Non-pigmented ciliary epithelial cell (primary cell): ENCODE measurements at regions not wholly inside any gene's neighbourhood (a gene's known extent, or its start where the extent isn't known, plus 50 kb on each side); places are given as distances from the start of the nearest gene placed in this dataset.
"Not testable (repeated sequence)": the region's sequence is repeated elsewhere in the genome, so short reads cannot be mapped to it uniquely, and the experiment has no call there.

ENCODE experiments used
- DNase-seq: peaks from one replicate; pipeline ENCODE4 v3.0.0-alpha.2; 2010; ENCODE audit warnings: low read depth

GRCh38 chr4:130812117-130812765 is 1716.3 kb downstream of the C4orf33 start:
- DNase-seq: no peak

GRCh38 chr4:130814896-130815295 is 1718.9 kb downstream of the C4orf33 start:
- no peak for DNase-seq

- DNase-seq: no peak
Observed at GRCh38 chr4:130820448-130820847, 1724.5 kb downstream of the C4orf33 start.

GRCh38 chr4:130825284-130825683 is 1729.3 kb downstream of the C4orf33 start:
- no peak for DNase-seq

GRCh38 chr4:130850019-130850524 is 1754.1 kb downstream of the C4orf33 start:
- peak; percentile 0 for DNase-seq

GRCh38 chr4:130851107-130851506 is 1755.2 kb downstream of the C4orf33 start:
- no peak for DNase-seq

GRCh38 chr4:130851932-130852331 is 1756.0 kb downstream of the C4orf33 start:
- no peak for DNase-seq

GRCh38 chr4:130855533-130855932 is 1759.6 kb downstream of the C4orf33 start:
- DNase-seq: no peak

GRCh38 chr4:130859991-130860390 is 1764.0 kb downstream of the C4orf33 start:
- no peak for DNase-seq

- no peak for DNase-seq
Observed at GRCh38 chr4:130896920-130897319, 1801.0 kb downstream of the C4orf33 start.

- DNase-seq: no peak
Observed at GRCh38 chr4:130901321-130901720, 1805.4 kb downstream of the C4orf33 start.

- no peak for DNase-seq
Observed at GRCh38 chr4:130922955-130923354, 1827.0 kb downstream of the C4orf33 start.

- no peak for DNase-seq
Observed at GRCh38 chr4:130955520-130955919, 1859.6 kb downstream of the C4orf33 start.

- DNase-seq: no peak
Observed at GRCh38 chr4:130985371-130985770, 1889.4 kb downstream of the C4orf33 start.

- no peak for DNase-seq
Observed at GRCh38 chr4:130995988-130996387, 1900.0 kb downstream of the C4orf33 start.

- DNase-seq: peak; percentile 17
Observed at GRCh38 chr4:131001371-131001770, 1905.4 kb downstream of the C4orf33 start.

- no peak for DNase-seq
Observed at GRCh38 chr4:131002132-131002531, 1906.2 kb downstream of the C4orf33 start.

- no peak for DNase-seq
Observed at GRCh38 chr4:131006388-131006787, 1910.4 kb downstream of the C4orf33 start.

- DNase-seq: not testable (repeated sequence)
Observed at GRCh38 chr4:131011961-131012360, 1916.0 kb downstream of the C4orf33 start.

- no peak for DNase-seq
Observed at GRCh38 chr4:131013226-131013625, 1917.3 kb downstream of the C4orf33 start.

GRCh38 chr4:131026771-131027170 is 1930.8 kb downstream of the C4orf33 start:
- no peak for DNase-seq

GRCh38 chr4:131044368-131044767 is 1948.4 kb downstream of the C4orf33 start:
- DNase-seq: no peak

- DNase-seq: no peak
Observed at GRCh38 chr4:131046821-131047220, 1950.9 kb downstream of the C4orf33 start.

- DNase-seq: no peak
Observed at GRCh38 chr4:131052646-131053045, 1956.7 kb downstream of the C4orf33 start.
